ENCODE measurements at regions not wholly inside any gene's neighbourhood (a gene's known extent, or its start where the extent isn't known, plus 50 kb on each side); places are given as distances from the start of the nearest gene placed in this dataset.

DNA sequence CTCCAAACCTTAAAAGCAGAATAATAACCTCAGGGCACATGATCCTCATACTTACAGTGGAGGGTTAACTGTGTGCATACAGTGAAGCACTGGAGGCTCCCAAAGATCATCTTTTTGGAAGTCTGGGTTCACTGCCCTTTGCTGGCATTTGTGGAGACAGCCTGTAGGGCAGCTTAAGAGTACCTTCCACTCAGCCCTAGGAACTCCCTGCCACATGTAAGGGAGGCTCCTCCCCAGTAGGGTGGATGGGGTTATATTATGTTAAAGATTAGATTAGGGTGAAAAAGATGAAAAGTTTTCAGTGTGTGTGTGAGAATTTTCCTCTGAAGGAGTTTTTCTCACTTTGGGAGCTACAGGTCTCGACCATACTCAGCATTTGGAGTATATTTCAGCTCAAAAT, 388.4 kb downstream of the RAB28 start:
- Mint-ChIP-seq H3K4me1 (no peaks in the 10 kb centered on the region), H3K27ac (no peak overlapping the region), H3K36me3 (no peaks in the 10 kb centered on the region), H3K9me3 (peaks cover 2 to 13% (median 10%) of the 10 kb centered on the region in 7 donors), H3K27me3 (ENCODE audit: low read depth in 3 of 3) (no peaks in the 10 kb centered on the region), H3K4me3 (no peak overlapping the region)
- Histone ChIP-seq H3K4me1 (ENCODE audit: control insufficient read depth in 1 of 2, insufficient read depth in 2 of 2, low read length in 2 of 2) (no peaks in the 10 kb centered on the region), H3K4me3 (replicated peaks in 1 of 3; ENCODE audit: low read depth in 2 of 3, low read length in 3 of 3) (no peak overlapping the region), H3K27me3 (ENCODE audit: control insufficient read depth in 2 of 2, insufficient read depth in 2 of 2, low read length in 2 of 2) (no peaks in the 10 kb centered on the region), H3K79me2 (ENCODE audit: insufficient read depth, low read length) (no peaks in the 10 kb centered on the region), H3K9ac (ENCODE audit: insufficient read depth, low read length, poor library complexity, severe bottlenecking) (no peak overlapping the region), H3K27ac (ENCODE audit: low read depth in 1 of 2, low read length in 2 of 2) (no peak overlapping the region), H3K9me3 (replicated peaks in 1 of 2; ENCODE audit: control insufficient read depth in 1 of 2, insufficient read depth in 1 of 2, low read length in 2 of 2) (peaks cover 0 to 19% of the 10 kb centered on the region in 2 donors), H3K4me2 (replicated peaks; ENCODE audit: extremely low read depth, low read length, poor library complexity, severe bottlenecking) (no peak overlapping the region), H4K20me1 (ENCODE audit: insufficient read depth, low read length) (no peaks in the 10 kb centered on the region), H2AFZ (ENCODE audit: insufficient read depth, low read depth, low read length, poor library complexity, severe bottlenecking) (no peak overlapping the region), H3K36me3 (replicated peaks in 1 of 2; ENCODE audit: control insufficient read depth in 1 of 2, insufficient read depth in 2 of 2, low read length in 2 of 2) (no peaks in the 10 kb centered on the region)
- intact Hi-C loops (cut with micrococcal nuclease) = no loop called here
- 100% methylated on average over 1 of the region's 1 CpG for WGBS (ENCODE audit: insufficient coverage)
- TF ChIP-seq CTCF (IDR thresholded peaks at IDR 0.05) = no peak
- no peak for DNase-seq

- Histone ChIP-seq H3K27ac (ENCODE audit: low read depth in 1 of 2, low read length in 2 of 2) (no peak overlapping the region), H4K20me1 (ENCODE audit: insufficient read depth, low read length) (no peaks in the 10 kb centered on the region), H3K9ac (ENCODE audit: insufficient read depth, low read length, poor library complexity, severe bottlenecking) (no peak overlapping the region), H3K4me2 (replicated peaks; ENCODE audit: extremely low read depth, low read length, poor library complexity, severe bottlenecking) (no peak overlapping the region), H3K4me1 (ENCODE audit: control insufficient read depth in 1 of 2, insufficient read depth in 2 of 2, low read length in 2 of 2) (no peaks in the 10 kb centered on the region), H3K9me3 (replicated peaks in 1 of 2; ENCODE audit: control insufficient read depth in 1 of 2, insufficient read depth in 1 of 2, low read length in 2 of 2) (peaks cover 0 to 13% of the 10 kb centered on the region in 2 donors), H3K79me2 (ENCODE audit: insufficient read depth, low read length) (no peaks in the 10 kb centered on the region), H3K4me3 (replicated peaks in 1 of 3; ENCODE audit: low read depth in 2 of 3, low read length in 3 of 3) (no peak overlapping the region), H3K36me3 (replicated peaks in 1 of 2; ENCODE audit: control insufficient read depth in 1 of 2, insufficient read depth in 2 of 2, low read length in 2 of 2) (no peaks in the 10 kb centered on the region), H3K27me3 (ENCODE audit: control insufficient read depth in 2 of 2, insufficient read depth in 2 of 2, low read length in 2 of 2) (no peaks in the 10 kb centered on the region), H2AFZ (ENCODE audit: insufficient read depth, low read depth, low read length, poor library complexity, severe bottlenecking) (no peak overlapping the region)
- Mint-ChIP-seq H3K27me3 (ENCODE audit: low read depth in 3 of 3) (no peaks in the 10 kb centered on the region), H3K9me3 (peaks cover 0 to 10% (median 5%) of the 10 kb centered on the region in 7 donors), H3K4me1 (no peaks in the 10 kb centered on the region), H3K36me3 (no peaks in the 10 kb centered on the region), H3K27ac (no peak overlapping the region), H3K4me3 (no peak overlapping the region)
- WGBS (ENCODE audit: insufficient coverage) = 83% methylated on average over 2 of the region's 2 CpGs
- TF ChIP-seq CTCF (IDR thresholded peaks at IDR 0.05) = no peak
- DNase-seq = no peak
- intact Hi-C loops (cut with micrococcal nuclease) = no loop called here
These were observed 391.0 kb downstream of the RAB28 start for GRCh38 chr4:13093170-13093569.
